Testis (tissue), 2 donors: ENCODE measurements at regions not wholly inside any gene's neighbourhood (a gene's known extent, or its start where the extent isn't known, plus 50 kb on each side); places are given as distances from the start of the nearest gene placed in this dataset.

Experiments
- DNase-seq: peaks from one replicate; pipeline ENCODE4 v3.0.0-alpha.2; 2019
- H3K27ac ChIP-seq, 2 donors: fragments of 200-600 bp; sonication (generic); one replicate each; pipeline ENCODE4 v1.5.1; 2019
- H3K27me3 ChIP-seq: fragments of 200-600 bp; sonication (generic); one replicate; pipeline ENCODE4 v1.5.1; 2019
- H3K36me3 ChIP-seq: fragments of 200-600 bp; sonication (generic); one replicate; pipeline ENCODE4 v1.5.1; 2017; ENCODE audit warnings: low read depth; ENCODE audit errors: missing control alignments
- H3K4me1 ChIP-seq: fragments of 200-600 bp; sonication (generic); one replicate; pipeline ENCODE4 v1.5.1; 2019
- H3K4me3 ChIP-seq, 2 donors: fragments of 200-600 bp; sonication (generic); one replicate each; pipeline ENCODE4 v1.5.1; 2017 to 2019
- H3K9me3 ChIP-seq: fragments of 200-600 bp; sonication (generic); one replicate; pipeline ENCODE4 v1.5.1; 2017
- CTCF ChIP-seq, 3 experiments: fragments of 450-650 bp in 2 of 3; fragments of 200-600 bp in 1 of 3; sonication (generic) in 1 of 3; IDR thresholded peaks; one replicate each; pipeline ENCODE4 v1.5.1; 2016 to 2019; ENCODE audit warnings: antibody characterized with exemption in 3 of 3, mild to moderate bottlenecking in 2 of 3, moderate library complexity in 1 of 3
- POLR2A ChIP-seq: fragments of 450-650 bp; IDR thresholded peaks from one replicate; pipeline ENCODE4 v1.6.1; 2017; ENCODE audit warnings: antibody characterized with exemption, mild to moderate bottlenecking, moderate library complexity
- WGBS, 2 donors: methylation state at CpG; one replicate each; pipeline ENCODE4 v1.1.5; 2018; 5-methylcytosine and 5-hydroxymethylcytosine counted together
- intact Hi-C: fragments of 100-400 bp; cut with DNase I; formaldehyde crosslinking; loops from one replicate; pipeline ENCODE4 v1.15.1; 2023; ENCODE audit warnings: low total_unique reads

DNA sequence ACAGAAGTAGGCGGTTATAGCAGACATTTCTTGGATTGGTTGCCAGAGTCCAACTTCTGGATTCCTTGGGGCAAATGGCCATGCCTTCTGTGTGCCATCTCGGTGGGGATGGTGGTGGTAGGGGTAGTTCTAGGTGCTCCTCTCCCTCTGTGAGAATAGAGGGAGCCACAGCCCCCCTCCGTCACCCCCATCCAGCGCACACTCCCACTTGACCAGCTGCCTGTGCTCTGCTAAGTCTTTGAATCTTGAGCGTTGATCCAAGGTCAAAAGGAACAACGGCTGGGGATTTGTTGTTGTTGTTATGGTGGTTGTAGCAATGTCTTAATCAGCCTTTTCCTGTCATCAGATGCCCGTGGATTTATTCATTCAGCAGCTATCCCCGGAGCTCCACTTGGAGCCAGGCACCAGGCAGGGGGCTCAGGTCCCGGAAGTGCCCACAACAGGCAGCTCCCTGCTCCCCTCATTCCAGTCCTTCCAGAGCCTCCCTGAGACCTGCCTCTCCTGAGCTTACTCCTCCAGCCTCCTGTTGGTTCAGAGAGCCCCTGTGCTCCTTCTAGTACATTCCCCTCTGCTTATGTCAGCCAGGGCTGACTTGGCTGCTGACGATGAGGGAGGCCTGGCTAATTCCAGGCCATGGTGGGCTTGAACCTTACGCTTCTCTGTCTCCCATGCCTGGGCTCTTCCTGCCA, 146.6 kb upstream of the WNT4 start:
- intact Hi-C loops = no loop called here
- Histone ChIP-seq H3K27me3 (no peaks in the 10 kb centered on the region), H3K36me3 (no peaks in the 10 kb centered on the region)

GRCh38 chr1:22290157-22290556, 147.3 kb upstream of the WNT4 start:
- Histone ChIP-seq H3K4me1 (peaks cover 11% of the 10 kb centered on the region), H3K27me3 (no peaks in the 10 kb centered on the region), H3K9me3 (no peaks in the 10 kb centered on the region), H3K27ac (no peak overlapping the region), H3K4me3 (no peak overlapping the region), H3K36me3 (no peaks in the 10 kb centered on the region)
- DNase-seq = no peak
- intact Hi-C loops = no loop called here
- TF ChIP-seq POLR2A (no peak), CTCF (IDR thresholded peaks at IDR 0.05) (no peak)
- WGBS, 2 donors = 92 to 94% methylated on average over 8 of the region's 8 CpGs

More for the DNA sequence above, 146.6 kb upstream of the WNT4 start:
- no peaks in the 10 kb centered on the region for H3K9me3 ChIP-seq
- no peak overlapping the region for H3K4me3 ChIP-seq
- no peak for TF ChIP-seq CTCF (IDR thresholded peaks at IDR 0.05)
- no peak for TF ChIP-seq POLR2A
- H3K4me1 ChIP-seq = peaks cover 11% of the 10 kb centered on the region
- 57 to 69% methylated on average over 11 of the region's 11 CpGs for WGBS, 2 donors
- H3K27ac ChIP-seq = no peak overlapping the region
- no peak for DNase-seq

GRCh38 chr1:22290611-22291010, 147.7 kb upstream of the WNT4 start:
- H3K9me3 ChIP-seq = no peaks in the 10 kb centered on the region
- TF ChIP-seq CTCF (IDR thresholded peaks at IDR 0.05) = no peak
- no peak for TF ChIP-seq POLR2A
- intact Hi-C loops = no loop called here
- no peak overlapping the region for H3K27ac ChIP-seq
- no peaks in the 10 kb centered on the region for H3K36me3 ChIP-seq
- WGBS, 2 donors = 86 to 94% methylated on average over 9 of the region's 9 CpGs
- H3K4me1 ChIP-seq = peaks cover 11% of the 10 kb centered on the region
- DNase-seq = no peak
- no peaks in the 10 kb centered on the region for H3K27me3 ChIP-seq
- H3K4me3 ChIP-seq = no peak overlapping the region

DNA sequence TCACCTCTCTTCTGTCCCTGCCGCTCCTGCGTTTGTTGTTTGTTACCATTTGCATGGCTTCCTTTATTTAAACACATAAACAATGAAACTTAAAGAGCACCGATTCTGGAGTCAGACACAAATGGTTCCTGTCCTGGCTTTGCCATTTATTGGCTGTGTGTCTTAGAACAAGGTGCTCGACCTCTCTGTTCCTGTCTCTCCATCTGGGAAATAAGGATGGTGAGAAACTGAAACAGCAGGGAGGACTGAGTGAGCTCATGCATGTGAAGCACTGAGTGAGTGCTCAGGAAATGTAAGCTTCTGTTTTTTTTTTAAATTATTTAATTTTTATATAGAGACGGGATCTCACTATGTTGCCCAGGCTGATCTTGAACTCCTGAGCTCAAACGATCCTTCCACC, 148.2 kb upstream of the WNT4 start:
- 70 to 87% methylated on average over 6 of the region's 6 CpGs for WGBS, 2 donors
- Histone ChIP-seq H3K27ac (no peak overlapping the region), H3K27me3 (no peaks in the 10 kb centered on the region), H3K36me3 (no peaks in the 10 kb centered on the region), H3K4me1 (peaks cover 11% of the 10 kb centered on the region), H3K9me3 (no peaks in the 10 kb centered on the region), H3K4me3 (no peak overlapping the region)
- TF ChIP-seq CTCF (IDR thresholded peaks at IDR 0.05) (no peak), POLR2A (no peak)
- intact Hi-C loops = no loop called here
- DNase-seq = no peak

DNA sequence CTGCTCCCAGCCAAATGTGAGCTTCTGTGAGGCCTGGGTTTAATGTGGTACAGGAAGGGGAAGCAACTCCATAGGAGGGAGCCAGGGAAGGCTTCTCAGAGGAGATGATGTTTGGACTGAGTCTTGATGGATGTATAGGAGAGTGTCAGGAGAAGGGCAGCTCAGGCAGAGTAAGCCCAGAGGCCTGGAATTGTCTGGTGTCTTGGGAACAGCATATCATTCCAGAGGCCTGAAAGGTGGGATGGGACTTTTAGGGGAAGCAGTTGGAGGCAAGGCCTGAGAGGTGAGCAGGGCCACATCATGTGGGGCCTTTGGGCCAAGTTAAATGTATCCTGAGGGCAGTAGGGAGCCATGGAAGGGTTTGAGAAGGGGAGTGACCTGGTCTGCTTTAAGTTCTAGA, 148.6 kb upstream of the WNT4 start:
- Histone ChIP-seq H3K4me1 (peaks cover 11% of the 10 kb centered on the region), H3K4me3 (no peak overlapping the region), H3K27me3 (no peaks in the 10 kb centered on the region), H3K9me3 (no peaks in the 10 kb centered on the region), H3K36me3 (no peaks in the 10 kb centered on the region), H3K27ac (no peak overlapping the region)
- no peak for DNase-seq
- intact Hi-C loops = no loop called here
- TF ChIP-seq CTCF (IDR thresholded peaks at IDR 0.05) = no peak
- no peak for TF ChIP-seq POLR2A
